ENCODE measurements at regions not wholly inside any gene's neighbourhood (a gene's known extent, or its start where the extent isn't known, plus 50 kb on each side); places are given as distances from the start of the nearest gene placed in this dataset.
"Not testable (repeated sequence)": the region's sequence is repeated elsewhere in the genome, so short reads cannot be mapped to it uniquely, and the experiment has no call there.

DNA sequence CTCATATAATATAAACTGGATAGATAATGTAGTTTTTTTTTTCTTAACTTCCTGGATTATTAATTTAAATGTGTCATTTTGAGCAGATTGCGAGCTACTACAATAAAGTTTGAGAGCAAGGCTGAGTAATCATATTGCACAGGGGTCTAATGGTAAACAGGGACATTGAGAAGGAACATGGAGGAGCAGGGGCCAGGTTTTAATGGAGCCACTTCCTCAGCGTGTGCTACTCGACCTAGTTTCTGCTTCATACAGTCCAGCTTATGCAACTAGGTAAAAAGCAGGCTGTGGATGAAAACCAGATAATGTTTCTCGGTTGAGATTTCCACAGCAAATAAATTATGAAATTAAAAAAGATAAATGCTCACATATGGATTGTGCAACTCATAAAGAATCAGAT is 1915.7 kb upstream of the CELF4 start:
- no peak for DNase-seq (ENCODE audit: extremely low read depth, low read depth, low spot score)

DNA sequence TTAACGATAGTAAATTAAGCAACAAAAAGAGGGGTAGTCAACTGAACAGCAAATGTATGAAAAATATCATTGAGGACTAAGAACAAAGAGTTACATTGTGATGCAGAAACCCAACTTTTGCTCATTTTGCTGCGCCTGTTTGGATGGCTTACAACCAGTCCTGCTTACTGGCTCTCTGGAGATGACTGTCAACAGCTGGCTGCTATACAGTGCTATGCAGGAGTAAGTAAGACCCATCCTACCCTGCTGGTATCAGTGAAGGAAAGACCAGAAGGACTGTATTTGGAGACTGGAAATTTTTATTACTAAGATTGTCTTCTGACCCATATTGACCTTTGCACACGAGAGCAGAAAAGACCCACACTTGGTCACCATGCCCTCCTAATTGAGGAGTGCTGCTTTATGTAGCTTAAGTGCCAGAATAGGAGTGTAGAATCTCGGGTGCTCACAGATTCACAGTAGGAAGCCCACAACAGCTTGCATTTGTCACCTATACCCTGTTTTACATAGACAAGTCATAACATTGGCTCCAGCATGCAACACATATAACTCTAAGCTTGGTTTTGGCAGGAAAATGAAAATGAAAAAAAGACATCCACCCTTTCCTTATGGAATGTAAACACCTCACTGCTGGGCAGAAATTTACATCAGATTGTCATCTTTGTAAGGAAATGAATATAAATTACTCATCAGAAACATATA is 1915.0 kb upstream of the CELF4 start:
- no peak for DNase-seq (ENCODE audit: extremely low read depth, low read depth, low spot score)

DNA sequence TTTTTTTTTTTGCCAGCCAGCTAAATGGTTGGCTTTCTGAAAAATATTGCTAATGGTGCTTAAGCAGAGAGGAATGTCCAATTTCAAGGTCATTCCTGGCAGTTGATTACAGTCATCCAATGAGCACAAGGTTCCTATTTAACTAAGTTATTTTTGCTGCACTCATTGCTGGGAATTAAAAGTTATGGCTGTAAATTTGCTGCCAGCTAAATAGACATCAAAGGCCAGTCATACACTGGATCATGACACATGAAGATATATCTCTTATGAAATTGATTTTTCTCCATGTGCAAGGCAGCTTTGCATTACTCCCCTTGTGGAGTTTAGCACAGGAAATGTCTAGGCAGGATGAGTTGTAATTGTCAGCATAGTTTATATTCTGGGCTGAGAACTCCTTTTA is 1898.4 kb upstream of the CELF4 start:
- DNase-seq (ENCODE audit: extremely low read depth, low read depth, low spot score): no peak

DNA sequence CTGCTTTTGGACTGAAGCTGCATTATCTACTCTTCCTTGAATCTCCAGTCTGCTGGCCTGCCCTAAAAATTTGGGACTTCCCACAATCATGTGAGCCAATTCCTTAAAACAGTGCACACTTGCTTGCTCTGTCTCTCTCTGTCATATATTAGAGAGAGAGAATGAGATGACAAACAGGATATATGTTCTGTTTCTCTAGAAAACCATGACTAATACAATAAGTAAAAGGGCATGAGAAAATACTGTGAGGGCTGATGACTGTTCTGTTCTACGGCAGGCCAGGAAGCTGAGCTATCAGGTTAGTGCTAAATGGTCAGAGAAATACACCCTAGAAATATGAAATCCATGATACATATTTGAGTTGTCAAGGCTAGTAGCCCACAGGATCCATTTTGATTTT is 1896.8 kb upstream of the CELF4 start:
- DNase-seq (ENCODE audit: extremely low read depth, low read depth, low spot score): no peak

DNA sequence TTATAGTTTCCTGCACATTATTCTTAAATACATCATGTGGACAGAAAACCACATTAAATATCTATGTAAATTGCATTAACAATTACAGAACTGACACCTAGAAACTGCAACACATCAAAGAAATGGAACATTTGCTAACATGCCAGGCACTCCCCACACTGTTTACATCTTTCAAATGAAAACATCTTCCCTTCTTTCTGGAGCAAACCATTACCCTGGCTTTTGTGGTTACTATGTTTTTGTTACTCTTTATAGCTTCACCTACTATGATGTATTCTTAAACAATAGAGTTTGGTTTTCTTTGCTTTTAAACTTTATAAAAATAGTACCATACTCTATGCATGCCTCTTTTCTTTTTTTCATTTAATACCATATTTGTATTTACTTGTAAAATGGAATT is 1894.5 kb upstream of the CELF4 start:
- no peak for DNase-seq (ENCODE audit: extremely low read depth, low read depth, low spot score)

DNA sequence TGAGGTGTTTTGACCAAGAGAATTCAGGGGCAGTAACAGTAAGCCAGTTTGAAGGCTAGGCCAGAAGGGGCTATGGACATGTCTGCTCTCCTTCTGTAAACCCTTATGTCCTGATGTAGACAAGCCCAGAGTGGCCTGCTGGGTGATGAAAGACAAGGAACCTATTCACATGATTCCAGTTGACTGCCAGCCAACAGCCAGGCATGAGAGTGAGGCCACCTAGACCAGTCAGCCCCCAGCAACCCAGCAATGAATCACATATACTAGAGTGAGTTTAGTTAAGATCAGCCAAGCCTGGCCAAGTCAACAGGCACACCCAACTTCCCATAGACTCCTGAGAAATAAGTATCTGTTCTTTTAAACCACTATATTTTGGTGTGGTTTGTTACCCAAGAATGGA is 1889.7 kb upstream of the CELF4 start:
- DNase-seq (ENCODE audit: extremely low read depth, low read depth, low spot score): no peak

DNA sequence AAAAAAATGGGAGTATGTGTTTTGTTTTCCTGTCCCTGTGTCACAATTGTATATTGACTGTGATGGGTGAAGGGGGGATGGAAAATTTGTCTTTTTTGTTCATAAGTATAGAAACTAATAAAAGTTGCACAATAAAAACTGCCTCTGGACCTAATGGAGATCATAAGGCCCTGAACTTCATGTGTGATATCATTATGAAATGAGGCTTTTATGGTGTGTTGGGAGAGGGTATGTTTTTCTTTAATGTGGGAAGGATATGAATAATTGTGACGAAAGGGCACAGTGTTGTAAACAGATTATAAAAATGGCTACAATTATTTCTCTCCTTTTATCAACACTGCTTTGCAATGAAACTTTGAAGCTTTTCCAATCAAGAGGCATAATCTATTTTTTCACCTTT is 1889.3 kb upstream of the CELF4 start:
- DNase-seq (ENCODE audit: extremely low read depth, low read depth, low spot score): no peak

DNA sequence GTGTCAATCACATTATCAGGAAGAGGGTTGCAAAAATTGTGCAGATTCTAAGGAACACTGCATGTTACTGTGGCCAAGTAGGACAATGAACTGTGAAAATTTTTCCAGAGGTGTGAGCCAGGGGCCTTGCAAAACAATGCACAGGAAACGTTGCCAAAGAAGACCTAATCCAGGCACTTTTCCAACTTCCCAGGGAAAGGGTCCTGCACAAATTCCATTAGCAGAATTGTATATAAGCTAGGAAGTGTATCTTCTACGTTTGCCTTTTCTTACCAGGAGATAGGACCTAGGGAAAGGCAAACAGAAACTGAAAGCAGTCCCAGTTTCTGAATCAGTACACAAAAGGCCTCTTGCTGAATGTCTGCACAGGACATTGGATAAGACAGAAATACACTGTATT is 1888.3 kb upstream of the CELF4 start:
- DNase-seq (ENCODE audit: extremely low read depth, low read depth, low spot score): peak; percentile 88

DNA sequence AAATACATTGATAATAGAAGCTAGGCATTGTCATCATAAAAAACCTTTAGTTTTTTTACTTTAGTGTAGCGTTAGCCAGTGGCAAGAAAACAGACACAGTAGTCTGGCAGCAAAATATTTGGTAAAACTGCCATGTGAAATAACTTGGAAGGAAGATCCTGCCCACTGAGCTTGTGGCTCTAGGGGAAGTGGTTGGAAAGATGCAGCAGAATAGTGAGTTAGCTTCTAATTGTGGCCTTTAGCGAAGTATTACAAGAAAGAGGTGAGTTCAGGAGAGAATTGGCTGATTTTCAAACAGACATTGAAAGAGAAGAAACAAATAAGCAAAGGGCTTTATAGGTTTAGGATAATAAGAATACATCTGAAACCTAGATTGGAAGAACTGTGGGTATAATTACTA is 1887.8 kb upstream of the CELF4 start:
- DNase-seq (ENCODE audit: extremely low read depth, low read depth, low spot score): no peak

DNA sequence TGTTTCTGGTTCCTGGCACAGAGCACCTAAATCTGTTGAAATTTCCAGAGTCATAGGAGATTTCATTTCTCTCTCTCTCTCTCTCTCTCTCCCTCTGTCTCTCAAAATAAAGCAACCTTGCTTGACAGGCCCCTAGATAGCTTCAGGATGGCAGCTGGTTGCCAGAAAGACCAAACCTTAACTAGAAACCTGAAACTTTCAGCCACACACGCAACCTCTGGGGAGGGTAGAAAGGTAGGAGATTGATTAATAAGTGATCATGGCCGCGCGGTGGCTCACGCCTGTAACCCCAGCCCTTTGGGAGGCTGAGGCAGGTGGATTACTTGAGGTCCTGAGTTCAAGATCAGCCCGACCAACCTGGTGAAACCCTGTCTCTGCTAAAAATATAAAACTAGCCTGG is 1885.4 kb upstream of the CELF4 start:
- no peak for DNase-seq (ENCODE audit: extremely low read depth, low read depth, low spot score)

DNA sequence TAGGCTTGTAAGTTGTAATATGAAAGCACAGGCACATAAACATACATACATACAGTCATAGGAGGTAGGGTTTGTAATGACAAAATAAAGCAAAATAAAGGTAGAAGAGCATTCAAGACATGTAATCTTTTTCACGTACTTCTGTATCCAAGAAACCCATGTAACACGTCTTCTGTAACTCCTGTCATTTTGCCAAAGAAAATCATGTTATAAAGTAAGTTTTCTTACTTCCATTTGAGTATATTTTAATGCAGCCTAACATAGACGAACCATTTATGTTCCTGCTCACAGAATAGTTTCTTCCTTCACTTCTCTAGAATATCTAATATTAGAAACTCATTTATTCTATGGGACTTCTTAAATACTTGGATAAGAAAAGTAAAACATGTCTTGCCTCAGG is 1884.0 kb upstream of the CELF4 start:
- DNase-seq (ENCODE audit: extremely low read depth, low read depth, low spot score): no peak

DNA sequence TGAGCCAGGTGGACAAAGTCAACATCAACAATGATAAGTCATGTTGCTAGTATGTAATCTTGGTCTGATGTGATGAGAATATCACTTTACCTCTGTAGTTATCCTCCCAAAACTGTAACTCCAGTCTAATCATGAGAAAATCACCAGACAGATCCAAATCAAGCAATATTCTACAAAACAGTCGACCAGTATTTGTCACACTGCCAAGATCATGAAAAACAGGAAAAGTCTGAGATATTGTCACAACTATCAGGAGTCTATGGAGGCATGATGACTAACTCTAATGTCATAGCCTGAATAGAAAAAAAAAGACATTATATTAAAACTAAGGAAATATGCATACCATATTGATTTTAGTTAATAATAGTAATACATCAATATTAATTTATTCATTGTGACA is 1883.3 kb upstream of the CELF4 start:
- DNase-seq (ENCODE audit: extremely low read depth, low read depth, low spot score): peak; percentile 91

DNA sequence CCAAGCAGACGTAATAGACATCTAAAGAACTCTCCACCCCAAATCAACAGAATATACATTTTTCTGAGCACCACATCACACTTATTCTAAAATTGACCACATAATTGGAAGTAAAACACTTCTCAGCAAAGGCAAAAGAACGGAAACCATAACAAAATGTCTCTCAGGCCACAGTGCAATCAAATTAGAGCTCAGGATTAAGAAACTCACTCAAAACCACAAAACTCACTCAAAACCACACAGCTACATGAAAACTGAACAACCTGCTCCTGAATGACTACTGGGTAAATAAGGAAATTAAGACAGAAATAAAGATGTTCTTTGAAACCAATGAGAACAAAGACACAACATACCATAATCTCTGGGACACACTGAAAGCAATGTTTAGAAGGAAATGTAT is 1879.4 kb upstream of the CELF4 start:
- DNase-seq (ENCODE audit: extremely low read depth, low read depth, low spot score): not testable (repeated sequence)

DNA sequence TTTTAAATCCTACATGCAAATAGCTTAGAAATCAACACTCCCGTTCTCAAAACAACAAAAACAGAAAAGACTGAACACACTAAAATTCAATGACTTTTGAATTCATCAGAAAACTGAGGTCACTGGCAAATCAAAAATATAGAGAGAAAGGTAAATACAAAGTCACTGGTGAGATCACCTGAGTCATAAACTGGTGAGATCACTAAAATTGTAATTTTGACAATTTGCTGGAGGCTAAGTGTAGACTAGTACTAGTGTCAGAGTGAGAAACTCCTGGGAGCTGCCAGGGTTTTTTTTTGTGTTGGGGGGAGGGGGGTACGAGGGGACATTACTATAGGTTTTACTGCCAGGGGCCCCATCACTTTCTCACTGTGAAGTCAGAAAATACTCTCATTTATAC is 1876.0 kb upstream of the CELF4 start:
- DNase-seq (ENCODE audit: extremely low read depth, low read depth, low spot score): no peak

DNA sequence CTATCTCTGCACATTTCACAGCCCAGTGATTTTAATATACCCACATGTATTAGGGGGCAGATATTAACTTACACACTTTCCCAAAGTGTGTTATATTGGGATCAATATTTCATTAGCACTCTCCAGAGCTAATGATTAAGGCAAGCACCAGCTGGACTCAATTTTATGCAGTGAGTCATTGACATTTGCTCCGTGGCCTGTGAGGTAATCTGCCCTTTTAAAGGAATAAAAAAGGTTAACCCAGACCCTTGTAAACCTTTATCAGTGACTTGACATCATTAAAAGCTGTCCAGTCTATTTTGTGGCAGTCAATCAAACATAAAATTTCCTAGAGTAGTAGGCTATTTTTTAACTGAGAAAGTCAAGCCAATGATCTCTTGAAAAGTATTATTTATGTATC is 1870.4 kb upstream of the CELF4 start:
- no peak for DNase-seq (ENCODE audit: extremely low read depth, low read depth, low spot score)

DNA sequence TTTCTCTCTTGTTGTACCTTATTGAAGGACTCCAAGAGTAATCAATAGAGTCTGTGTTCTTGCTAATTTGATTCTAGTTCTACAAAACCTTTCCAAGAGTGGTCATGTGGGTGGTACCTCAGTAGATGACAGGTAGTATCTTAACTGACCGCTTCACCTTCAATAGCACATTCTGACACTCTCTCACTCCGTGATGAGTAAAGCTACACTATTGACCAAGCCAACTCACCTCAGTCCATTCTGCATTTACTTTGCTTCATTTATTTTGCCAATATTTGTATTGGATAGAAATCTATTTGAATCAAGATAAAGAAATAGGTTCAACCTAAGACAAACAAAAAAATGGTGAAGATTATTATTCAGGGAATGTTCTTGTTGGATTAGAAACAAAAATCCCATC is 1869.6 kb upstream of the CELF4 start:
- no peak for DNase-seq (ENCODE audit: extremely low read depth, low read depth, low spot score)

DNA sequence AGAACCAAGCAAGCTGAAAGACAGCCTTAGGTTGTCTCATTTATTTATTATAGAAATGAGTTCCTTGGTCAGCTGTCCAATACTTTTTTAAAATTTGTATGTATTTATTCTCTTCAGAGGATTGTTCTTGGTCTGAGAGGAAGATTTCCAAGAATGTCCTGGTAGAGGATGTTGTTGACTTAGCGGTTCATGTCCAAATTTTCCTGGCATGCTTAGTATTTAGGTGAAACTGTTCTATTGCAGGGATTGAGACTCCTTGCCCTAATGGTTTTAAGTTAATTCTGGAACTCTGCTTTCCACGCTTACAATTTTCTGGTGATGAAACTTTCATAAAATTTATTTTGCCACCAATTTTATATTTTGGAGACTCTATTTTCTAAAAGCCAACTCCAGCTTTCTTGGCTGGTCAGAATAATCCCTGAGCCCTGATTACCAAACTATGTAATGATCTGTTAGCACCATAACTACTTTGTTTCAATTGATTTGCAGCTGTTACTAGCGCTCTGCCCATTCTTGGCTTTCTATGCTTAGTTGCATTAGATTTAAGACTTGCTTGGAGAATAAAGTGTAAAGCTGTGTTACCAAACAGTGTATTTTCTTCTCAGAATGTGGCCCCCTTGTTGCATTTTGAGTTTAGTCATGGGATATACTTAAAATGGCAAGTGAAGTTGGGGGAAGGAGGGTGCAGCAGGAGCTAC is 1868.8 kb upstream of the CELF4 start:
- DNase-seq (ENCODE audit: extremely low read depth, low read depth, low spot score): no peak

DNA sequence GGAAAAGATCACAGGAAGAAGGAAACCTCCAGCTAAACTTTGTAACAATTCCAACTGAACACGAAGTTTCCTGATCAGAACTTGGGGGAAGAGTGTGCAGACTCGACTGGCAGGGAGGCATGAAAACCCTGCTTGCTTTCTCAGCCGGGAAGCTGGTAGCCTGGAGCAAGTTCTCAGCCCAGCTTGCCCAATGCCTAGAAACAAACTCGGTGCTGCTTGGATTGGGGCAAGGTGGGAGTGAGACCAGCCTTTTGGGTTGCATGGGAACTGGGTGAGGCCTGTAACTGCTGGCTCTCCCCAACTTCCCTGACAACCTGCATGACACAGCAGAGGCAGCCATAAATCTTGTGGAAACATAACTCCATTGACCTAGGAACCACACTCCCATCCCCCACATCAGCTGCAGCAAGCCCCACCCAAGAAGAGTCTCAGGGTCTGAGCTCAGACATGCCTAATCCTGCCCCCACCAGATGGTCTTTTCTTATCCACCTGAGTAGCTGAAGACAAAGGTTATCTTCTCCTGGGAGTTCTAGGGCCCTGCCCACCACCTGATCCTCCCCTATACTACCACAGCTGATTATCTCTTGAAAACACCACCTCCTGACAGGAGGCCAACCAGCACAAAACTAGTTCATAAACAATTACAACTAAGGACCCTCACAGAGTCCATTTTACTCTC is 1859.7 kb upstream of the CELF4 start:
- no peak for DNase-seq (ENCODE audit: extremely low read depth, low read depth, low spot score)

DNA sequence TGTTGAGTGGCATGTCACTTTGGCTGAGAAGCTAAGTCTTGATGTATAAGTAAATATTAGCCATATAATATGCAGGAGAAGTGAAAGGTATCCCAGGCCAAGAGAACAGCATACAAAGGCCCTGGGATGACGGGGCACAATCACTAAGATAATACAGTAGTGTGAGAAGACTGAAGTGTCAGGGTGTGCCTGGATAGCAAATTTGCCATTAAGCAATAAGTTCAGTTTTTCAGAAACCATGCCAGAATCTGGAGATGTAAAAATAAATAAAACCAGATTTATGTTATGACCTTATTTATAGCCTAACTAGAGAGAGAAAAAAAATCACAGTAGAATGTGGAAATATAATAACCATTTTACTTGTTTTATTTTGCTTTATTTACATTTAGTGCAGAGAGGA is 1858.7 kb upstream of the CELF4 start:
- no peak for DNase-seq (ENCODE audit: extremely low read depth, low read depth, low spot score)

DNA sequence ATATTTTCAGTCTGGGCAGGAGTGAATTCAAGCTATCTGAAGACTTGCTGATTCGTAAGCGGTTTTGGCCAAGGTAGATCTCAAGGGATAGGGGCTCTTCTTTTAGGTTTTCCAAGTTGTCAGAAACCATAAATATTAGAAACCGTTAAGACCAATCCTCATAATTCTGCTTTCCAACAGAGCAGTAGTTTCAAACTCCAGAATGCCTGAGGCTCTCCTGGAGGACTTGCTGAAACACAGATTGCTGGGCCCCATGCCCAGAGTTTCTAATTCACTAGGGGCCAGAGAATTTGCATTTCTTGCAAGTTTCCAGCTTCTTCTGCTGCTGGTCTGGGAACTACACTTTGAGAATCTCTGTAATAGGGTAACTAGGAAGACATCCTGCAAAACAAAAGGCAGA is 1855.7 kb upstream of the CELF4 start:
- no peak for DNase-seq (ENCODE audit: extremely low read depth, low read depth, low spot score)

DNA sequence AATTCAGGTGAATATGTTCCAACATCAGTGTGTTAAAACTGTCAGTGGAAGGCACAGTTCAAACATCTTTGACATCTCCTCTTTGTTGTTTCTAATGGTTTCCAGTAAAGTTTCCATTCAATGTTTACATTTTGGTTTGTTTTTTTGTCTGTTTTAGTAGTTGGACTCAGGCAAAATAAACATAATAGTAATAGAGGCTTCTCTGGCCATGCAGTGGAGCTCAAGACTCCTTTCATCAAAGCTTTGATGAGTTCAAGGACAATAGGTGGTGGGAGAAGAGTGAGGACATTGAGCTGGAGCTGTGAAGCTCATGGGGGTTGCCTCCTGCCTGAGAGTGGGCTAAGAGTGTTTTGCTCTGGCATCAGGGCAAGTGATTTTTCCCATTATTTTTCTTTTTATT is 1853.7 kb upstream of the CELF4 start:
- no peak for DNase-seq (ENCODE audit: extremely low read depth, low read depth, low spot score)

DNA sequence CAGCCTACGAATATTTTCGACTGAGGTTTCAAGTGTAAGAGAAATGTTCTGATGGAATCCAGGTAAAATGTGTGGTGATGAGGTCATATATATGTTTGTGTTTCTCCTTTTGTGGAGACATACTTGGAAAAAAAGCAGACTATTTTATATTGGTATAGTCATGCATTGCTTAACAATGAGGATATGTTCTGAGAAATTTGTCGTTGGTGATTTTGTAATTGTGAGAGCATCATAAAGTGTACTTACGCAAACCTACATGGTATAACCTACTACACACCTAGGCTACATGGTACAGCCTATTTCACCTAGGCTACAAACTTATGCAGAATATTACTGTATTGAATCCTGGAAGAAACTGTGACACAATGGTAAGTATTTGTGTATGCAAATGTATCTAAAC is 1849.9 kb upstream of the CELF4 start:
- DNase-seq (ENCODE audit: extremely low read depth, low read depth, low spot score): no peak

Measured in glomerular endothelial cell (primary cell).